Endothelial cell of hepatic sinusoid (primary cell): ENCODE measurements at regions not wholly inside any gene's neighbourhood (a gene's known extent, or its start where the extent isn't known, plus 50 kb on each side); places are given as distances from the start of the nearest gene placed in this dataset.

Experiments
- in situ Hi-C: cut with HindIII; loops from 2 replicates; pipeline ENCODE4 v1.10.0; 2017; ENCODE audit warnings: low sequenced_read_pairs

GRCh38 chr5:111676926-111677415 is 80.0 kb downstream of the NREP start:
- in situ Hi-C loops, result no loop called here

GRCh38 chr5:111676466-111676865 is 80.5 kb downstream of the NREP start:
- in situ Hi-C loops, result no loop called here

GRCh38 chr5:111675201-111675934 is 81.6 kb downstream of the NREP start:
- in situ Hi-C loops, result no loop called here

- in situ Hi-C loops, result no loop called here
These were observed 82.9 kb downstream of the NREP start for GRCh38 chr5:111673891-111674626.

GRCh38 chr5:111672099-111672498 is 84.9 kb downstream of the NREP start:
- in situ Hi-C loops, result no loop called here

- in situ Hi-C loops, result no loop called here
These were observed 86.0 kb downstream of the NREP start for GRCh38 chr5:111670826-111671492.

GRCh38 chr5:111668477-111669414 is 88.2 kb downstream of the NREP start:
- in situ Hi-C loops, result no loop called here

- in situ Hi-C loops, result no loop called here
These were observed 89.8 kb downstream of the NREP start for GRCh38 chr5:111667128-111667736.

- in situ Hi-C loops, result no loop called here
These were observed 100.4 kb downstream of the NREP start for GRCh38 chr5:111656580-111656979.

- in situ Hi-C loops, result no loop called here
These were observed 101.6 kb downstream of the NREP start for GRCh38 chr5:111655169-111655924.

GRCh38 chr5:111653408-111653807 is 103.6 kb downstream of the NREP start:
- in situ Hi-C loops, result no loop called here

GRCh38 chr5:111649516-111649915 is 107.5 kb downstream of the NREP start:
- in situ Hi-C loops, result no loop called here

GRCh38 chr5:111645303-111645838 is 111.6 kb downstream of the NREP start:
- in situ Hi-C loops, result no loop called here

- in situ Hi-C loops, result no loop called here
These were observed 113.5 kb downstream of the NREP start for GRCh38 chr5:111643499-111643898.

- in situ Hi-C loops, result no loop called here
These were observed 115.3 kb downstream of the NREP start for GRCh38 chr5:111641533-111642233.

GRCh38 chr5:111639912-111640311 is 117.1 kb downstream of the NREP start:
- in situ Hi-C loops, result no loop called here

GRCh38 chr5:111636736-111637135 is 120.3 kb downstream of the NREP start:
- in situ Hi-C loops, result no loop called here

GRCh38 chr5:111635916-111636570 is 121.0 kb downstream of the NREP start:
- in situ Hi-C loops, result no loop called here
